Choroid plexus epithelial cell (primary cell): ENCODE measurements at regions not wholly inside any gene's neighbourhood (a gene's known extent, or its start where the extent isn't known, plus 50 kb on each side); places are given as distances from the start of the nearest gene placed in this dataset.

Source experiments
- DNase-seq: peaks from one replicate; pipeline ENCODE4 v3.0.0-alpha.2; 2010; ENCODE audit warnings: low read depth
- H3K4me3 ChIP-seq: 2 replicates; pipeline ENCODE4 v1.5.1; 2011; ENCODE audit warnings: low read depth, mild to moderate bottlenecking, control low read depth, low read length, moderate library complexity
- TF ChIP-seq, protein P1 (sequence below): conservative IDR thresholded peaks from 2 replicates; pipeline ENCODE4 v1.5.1; 2011; ENCODE audit warnings: low read depth, mild to moderate bottlenecking, control low read depth, inconsistent platforms, low read length, moderate library complexity

DNA sequence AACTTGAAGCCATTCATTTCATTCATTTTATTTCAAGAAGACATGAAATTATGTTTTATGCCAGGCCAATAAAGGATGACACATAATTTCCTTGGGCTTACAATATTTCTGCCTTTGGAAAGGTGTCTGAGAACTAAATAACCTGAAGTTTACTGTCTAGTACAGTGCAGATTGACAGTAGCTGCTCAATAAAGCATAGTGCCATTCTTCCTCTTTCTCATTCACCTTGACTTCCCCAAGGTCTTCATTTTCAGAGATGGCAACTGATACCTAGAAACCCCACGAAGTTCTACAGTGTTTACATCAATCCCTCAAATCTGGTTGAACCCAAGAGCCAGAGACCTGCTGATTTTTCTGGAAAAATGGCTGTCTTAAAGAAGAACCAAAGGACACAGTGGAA lies 144.3 kb upstream of the SYN3 start:
- H3K4me3 ChIP-seq = no peak overlapping the region
- TF ChIP-seq, protein P1, sequence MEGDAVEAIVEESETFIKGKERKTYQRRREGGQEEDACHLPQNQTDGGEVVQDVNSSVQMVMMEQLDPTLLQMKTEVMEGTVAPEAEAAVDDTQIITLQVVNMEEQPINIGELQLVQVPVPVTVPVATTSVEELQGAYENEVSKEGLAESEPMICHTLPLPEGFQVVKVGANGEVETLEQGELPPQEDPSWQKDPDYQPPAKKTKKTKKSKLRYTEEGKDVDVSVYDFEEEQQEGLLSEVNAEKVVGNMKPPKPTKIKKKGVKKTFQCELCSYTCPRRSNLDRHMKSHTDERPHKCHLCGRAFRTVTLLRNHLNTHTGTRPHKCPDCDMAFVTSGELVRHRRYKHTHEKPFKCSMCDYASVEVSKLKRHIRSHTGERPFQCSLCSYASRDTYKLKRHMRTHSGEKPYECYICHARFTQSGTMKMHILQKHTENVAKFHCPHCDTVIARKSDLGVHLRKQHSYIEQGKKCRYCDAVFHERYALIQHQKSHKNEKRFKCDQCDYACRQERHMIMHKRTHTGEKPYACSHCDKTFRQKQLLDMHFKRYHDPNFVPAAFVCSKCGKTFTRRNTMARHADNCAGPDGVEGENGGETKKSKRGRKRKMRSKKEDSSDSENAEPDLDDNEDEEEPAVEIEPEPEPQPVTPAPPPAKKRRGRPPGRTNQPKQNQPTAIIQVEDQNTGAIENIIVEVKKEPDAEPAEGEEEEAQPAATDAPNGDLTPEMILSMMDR = no peak
- no peak for DNase-seq

- H3K4me3 ChIP-seq = no peak overlapping the region
- DNase-seq = no peak
- TF ChIP-seq, protein P1 = no peak
Observed at GRCh38 chr22:33194529-33195077, 136.4 kb upstream of the SYN3 start.

GRCh38 chr22:33192156-33192555 lies 134.0 kb upstream of the SYN3 start:
- no peak overlapping the region for H3K4me3 ChIP-seq
- TF ChIP-seq, protein P1 = no peak
- no peak for DNase-seq

DNA sequence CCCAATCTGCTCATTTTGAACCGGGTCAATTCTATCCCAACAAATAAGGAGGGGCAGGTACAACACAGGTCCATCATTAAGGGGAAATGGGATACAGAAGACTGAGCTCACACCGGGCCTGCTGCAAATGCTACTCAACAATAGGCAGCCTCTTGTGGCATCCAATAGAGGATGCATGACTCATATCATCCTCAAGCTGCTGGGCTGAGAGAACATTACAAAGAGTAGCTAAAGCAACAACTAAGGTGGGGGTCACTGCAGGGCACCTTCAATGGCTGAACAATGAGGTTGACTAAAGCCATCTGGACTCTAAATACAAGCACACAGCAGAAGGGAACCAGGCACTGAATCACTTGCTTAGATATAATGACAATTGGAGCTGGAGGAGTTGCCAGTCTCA lies 130.1 kb upstream of the SYN3 start:
- TF ChIP-seq, protein P1 = no peak
- H3K4me3 ChIP-seq = no peak overlapping the region
- no peak for DNase-seq

- no peak overlapping the region for H3K4me3 ChIP-seq
- TF ChIP-seq, protein P1 = no peak
- no peak for DNase-seq
Observed at GRCh38 chr22:33186816-33187215, 128.6 kb upstream of the SYN3 start.

- TF ChIP-seq, protein P1 = no peak
- DNase-seq = no peak
- H3K4me3 ChIP-seq = no peak overlapping the region
Observed at GRCh38 chr22:33180356-33180755, 122.2 kb upstream of the SYN3 start.

GRCh38 chr22:33167998-33168790 lies 110.0 kb upstream of the SYN3 start:
- no peak for DNase-seq
- TF ChIP-seq, protein P1 = no peak
- no peak overlapping the region for H3K4me3 ChIP-seq
